ENCODE measurements at regions not wholly inside any gene's neighbourhood (a gene's known extent, or its start where the extent isn't known, plus 50 kb on each side); places are given as distances from the start of the nearest gene placed in this dataset.
"Not testable (repeated sequence)": the region's sequence is repeated elsewhere in the genome, so short reads cannot be mapped to it uniquely, and the experiment has no call there.

- no peak for DNase-seq
Measured at GRCh38 chr3:145673838-145674237, 487.1 kb downstream of the PLOD2 start.

- no peak for DNase-seq
Measured at GRCh38 chr3:145678401-145678800, 482.6 kb downstream of the PLOD2 start.

- no peak for DNase-seq
Measured at GRCh38 chr3:145681181-145681580, 479.8 kb downstream of the PLOD2 start.

- not testable (repeated sequence) for DNase-seq
Measured at GRCh38 chr3:145687978-145688377, 473.0 kb downstream of the PLOD2 start.

- no peak for DNase-seq
Measured at GRCh38 chr3:145692751-145693150, 468.2 kb downstream of the PLOD2 start.

GRCh38 chr3:145696011-145696410 is 465.0 kb downstream of the PLOD2 start:
- no peak for DNase-seq

- DNase-seq, result no peak
Measured at GRCh38 chr3:145698250-145698649, 462.7 kb downstream of the PLOD2 start.

- no peak for DNase-seq
Measured at GRCh38 chr3:145698749-145699148, 462.2 kb downstream of the PLOD2 start.

GRCh38 chr3:145704020-145704419 is 457.0 kb downstream of the PLOD2 start:
- no peak for DNase-seq

- DNase-seq, result not testable (repeated sequence)
Measured at GRCh38 chr3:145709779-145710178, 451.2 kb downstream of the PLOD2 start.

GRCh38 chr3:145716519-145716918 is 444.5 kb downstream of the PLOD2 start:
- no peak for DNase-seq

- DNase-seq, result no peak
Measured at GRCh38 chr3:145719114-145719513, 441.9 kb downstream of the PLOD2 start.

- no peak for DNase-seq
Measured at GRCh38 chr3:145721273-145721805, 439.6 kb downstream of the PLOD2 start.

GRCh38 chr3:145721815-145722214 is 439.2 kb downstream of the PLOD2 start:
- DNase-seq, result no peak

- DNase-seq, result no peak
Measured at GRCh38 chr3:145727476-145727875, 433.5 kb downstream of the PLOD2 start.

- DNase-seq, result no peak
Measured at GRCh38 chr3:145735631-145736030, 425.4 kb downstream of the PLOD2 start.

GRCh38 chr3:145737952-145738351 is 423.0 kb downstream of the PLOD2 start:
- no peak for DNase-seq

- no peak for DNase-seq
Measured at GRCh38 chr3:145739926-145740325, 421.1 kb downstream of the PLOD2 start.

GRCh38 chr3:145750657-145751056 is 410.3 kb downstream of the PLOD2 start:
- DNase-seq, result no peak

GRCh38 chr3:145752576-145752975 is 408.4 kb downstream of the PLOD2 start:
- no peak for DNase-seq

- DNase-seq, result no peak
Measured at GRCh38 chr3:145754605-145755289, 406.2 kb downstream of the PLOD2 start.

- DNase-seq, result no peak
Measured at GRCh38 chr3:145760036-145760435, 400.9 kb downstream of the PLOD2 start.

- peak; percentile 15 for DNase-seq
Measured at GRCh38 chr3:145767909-145768308, 393.1 kb downstream of the PLOD2 start.

- peak; percentile 59 for DNase-seq
Measured at GRCh38 chr3:145776782-145777408, 384.1 kb downstream of the PLOD2 start.

GRCh38 chr3:145780301-145780700 is 380.7 kb downstream of the PLOD2 start:
- no peak for DNase-seq
